Gastroesophageal sphincter (tissue), 4 donors: ENCODE measurements at regions not wholly inside any gene's neighbourhood (a gene's known extent, or its start where the extent isn't known, plus 50 kb on each side); places are given as distances from the start of the nearest gene placed in this dataset.

ENCODE experiments used
- ATAC-seq: fragments of 150-250 bp; one replicate; pipeline ENCODE4 v1.9.1; 2016; ENCODE audit warnings: mild to moderate bottlenecking, moderate library complexity
- H3K27ac ChIP-seq, 4 donors: fragments of 200-600 bp; sonication (generic) in 3 of 4; 1 replicate in 3 of 4; 2 replicates in 1 of 4; pipeline ENCODE4 v1.5.1; 2016 to 2019
- H3K27me3 ChIP-seq: fragments of 200-600 bp; sonication (generic); one replicate; pipeline ENCODE4 v1.5.1; 2019
- H3K36me3 ChIP-seq, 2 donors: fragments of 200-600 bp; sonication (generic); one replicate each; pipeline ENCODE4 v1.5.1; 2019; ENCODE audit warnings: control low read depth in 1 of 2
- H3K4me1 ChIP-seq, 3 donors: fragments of 200-600 bp; sonication (generic); 1 replicate in 2 of 3; 2 replicates in 1 of 3; pipeline ENCODE4 v1.5.1; 2016 to 2019; ENCODE audit warnings: control low read depth in 2 of 3
- H3K4me3 ChIP-seq, 2 donors: fragments of 200-600 bp; sonication (generic); one replicate each; pipeline ENCODE4 v1.5.1; 2019; ENCODE audit warnings: mild to moderate bottlenecking in 1 of 2, moderate library complexity in 1 of 2
- H3K9me3 ChIP-seq, 3 donors: fragments of 200-600 bp; sonication (generic); one replicate each; pipeline ENCODE4 v1.5.1; 2017 to 2019; ENCODE audit warnings: control low read depth in 2 of 3
- CTCF ChIP-seq, 4 experiments: fragments of 200-600 bp in 2 of 4; fragments of 450-650 bp in 2 of 4; sonication (generic) in 1 of 4; IDR thresholded peaks; one replicate each; pipeline ENCODE4 v1.5.1; 2017 to 2019; ENCODE audit warnings: antibody characterized with exemption in 4 of 4, mild to moderate bottlenecking in 2 of 4, moderate library complexity in 2 of 4
- EP300 ChIP-seq: sonication (generic); formaldehyde crosslinking; IDR thresholded peaks from one replicate; pipeline ENCODE4 v1.6.1; 2017; ENCODE audit warnings: antibody characterized with exemption, mild to moderate bottlenecking
- POLR2A ChIP-seq, 2 donors: fragments of 450-650 bp; IDR thresholded peaks; one replicate each; pipeline ENCODE4 v1.6.1; 2017; ENCODE audit warnings: antibody characterized with exemption in 2 of 2, mild to moderate bottlenecking in 2 of 2, moderate library complexity in 1 of 2
- POLR2AphosphoS5 ChIP-seq: sonication (generic); formaldehyde crosslinking; IDR thresholded peaks from one replicate; pipeline ENCODE4 v1.6.1; 2017; ENCODE audit warnings: antibody characterized with exemption
- WGBS, 2 donors: methylation state at CpG; one replicate each; pipeline ENCODE4 v1.1.5; 2018; ENCODE audit warnings: low coverage in 1 of 2; 5-methylcytosine and 5-hydroxymethylcytosine counted together

GRCh38 chr15:39403640-39404117, 177.2 kb upstream of the THBS1 start:
- no peaks in the 10 kb centered on the region for H3K9me3 ChIP-seq
- no peaks in the 10 kb centered on the region for H3K36me3 ChIP-seq
- H3K4me3 ChIP-seq: no peak overlapping the region
- ATAC-seq: no peak
- peaks cover 0 to 4% (median 0%) of the 10 kb centered on the region in 3 donors for H3K4me1 ChIP-seq
- H3K27ac ChIP-seq: no peak overlapping the region
- H3K27me3 ChIP-seq: no peaks in the 10 kb centered on the region
- WGBS, 2 donors: 42 to 60% methylated on average over 2 to 3 of the region's 3 CpGs
- no peak for TF ChIP-seq EP300
- TF ChIP-seq POLR2AphosphoS5: no peak
- TF ChIP-seq POLR2A (IDR thresholded peaks at IDR 0.05): no peak
- no peak for TF ChIP-seq CTCF (IDR thresholded peaks at IDR 0.05)

GRCh38 chr15:39404767-39405181, 176.1 kb upstream of the THBS1 start:
- Histone ChIP-seq H3K4me3 (no peak overlapping the region), H3K27me3 (no peaks in the 10 kb centered on the region), H3K27ac (no peak overlapping the region), H3K9me3 (no peaks in the 10 kb centered on the region), H3K36me3 (no peaks in the 10 kb centered on the region), H3K4me1 (peaks cover 0 to 4% (median 0%) of the 10 kb centered on the region in 3 donors)
- ATAC-seq: peak; percentile 62
- WGBS, 2 donors: 63 to 90% methylated on average over 2 to 5 of the region's 5 CpGs
- TF ChIP-seq POLR2AphosphoS5: peak; percentile 20
- TF ChIP-seq EP300: no peak
- no peak for TF ChIP-seq POLR2A (IDR thresholded peaks at IDR 0.05)
- TF ChIP-seq CTCF (IDR thresholded peaks at IDR 0.05): no peak

GRCh38 chr15:39406485-39406884, 174.4 kb upstream of the THBS1 start:
- Histone ChIP-seq H3K27ac (no peak overlapping the region), H3K27me3 (no peaks in the 10 kb centered on the region), H3K9me3 (no peaks in the 10 kb centered on the region), H3K4me1 (peaks cover 0 to 4% (median 0%) of the 10 kb centered on the region in 3 donors), H3K4me3 (no peak overlapping the region), H3K36me3 (no peaks in the 10 kb centered on the region)
- TF ChIP-seq POLR2AphosphoS5 (no peak), EP300 (no peak), CTCF (IDR thresholded peaks at IDR 0.05) (no peak)
- ATAC-seq: no peak
- 84 to 92% methylated on average over 5 to 6 of the region's 6 CpGs for WGBS, 2 donors

GRCh38 chr15:39407116-39407515, 173.8 kb upstream of the THBS1 start:
- TF ChIP-seq POLR2AphosphoS5 (no peak), EP300 (no peak), CTCF (IDR thresholded peaks at IDR 0.05) (no peak), POLR2A (IDR thresholded peaks at IDR 0.05) (no peak)
- no peak overlapping the region for H3K27ac ChIP-seq
- no peak for ATAC-seq
- no peaks in the 10 kb centered on the region for H3K27me3 ChIP-seq
- H3K4me1 ChIP-seq: peaks cover 0 to 4% (median 0%) of the 10 kb centered on the region in 3 donors
- H3K9me3 ChIP-seq: no peaks in the 10 kb centered on the region
- WGBS, 2 donors: 60 to 97% methylated on average over 1 to 2 of the region's 2 CpGs
- no peak overlapping the region for H3K4me3 ChIP-seq
- no peaks in the 10 kb centered on the region for H3K36me3 ChIP-seq

GRCh38 chr15:39409876-39410530, 170.9 kb upstream of the THBS1 start:
- Histone ChIP-seq H3K36me3 (no peaks in the 10 kb centered on the region), H3K9me3 (no peaks in the 10 kb centered on the region), H3K4me1 (peaks cover 0 to 10% (median 0%) of the 10 kb centered on the region in 3 donors), H3K4me3 (no peak overlapping the region), H3K27ac (no peak overlapping the region), H3K27me3 (no peaks in the 10 kb centered on the region)
- ATAC-seq: no peak
- 86 to 94% methylated on average over 2 of the region's 2 CpGs for WGBS, 2 donors
- TF ChIP-seq POLR2A (IDR thresholded peaks at IDR 0.05): no peak
- TF ChIP-seq EP300: no peak
- TF ChIP-seq POLR2AphosphoS5: no peak
